Progenitor cell of endocrine pancreas (in vitro differentiated cells): ENCODE measurements at regions not wholly inside any gene's neighbourhood (a gene's known extent, or its start where the extent isn't known, plus 50 kb on each side); places are given as distances from the start of the nearest gene placed in this dataset.

Experiments
- DNase-seq: peaks from one replicate; pipeline ENCODE4 v3.0.0; 2021; ENCODE audit warnings: low spot score; ENCODE audit not compliant: unreplicated experiment
- H3K27ac Mint-ChIP-seq: 2 replicates; pipeline ENCODE4 v1.8.0; 2021; ENCODE audit warnings: mild to moderate bottlenecking, moderate library complexity, mixed read lengths
- H3K27me3 Mint-ChIP-seq: 2 replicates; pipeline ENCODE4 v1.8.0; 2021; ENCODE audit warnings: mixed read lengths
- H3K36me3 Mint-ChIP-seq: 2 replicates; pipeline ENCODE4 v1.8.0; 2022; ENCODE audit warnings: mixed read lengths; ENCODE audit not compliant: insufficient read depth
- H3K4me1 Mint-ChIP-seq: 2 replicates; pipeline ENCODE4 v1.8.0; 2021; ENCODE audit warnings: low read depth, mixed read lengths
- H3K4me3 Mint-ChIP-seq: 2 replicates; pipeline ENCODE4 v1.8.0; 2021; ENCODE audit warnings: low read depth, mild to moderate bottlenecking, moderate library complexity, mixed read lengths
- H3K9me3 Mint-ChIP-seq: 2 replicates; pipeline ENCODE4 v1.8.0; 2021; ENCODE audit warnings: low read depth, mixed read lengths
- CTCF ChIP-seq: fragments of 200-600 bp; sonication (generic); IDR thresholded peaks from one replicate; pipeline ENCODE4 v1.5.0; 2021; ENCODE audit warnings: antibody characterized with exemption, mild to moderate bottlenecking; ENCODE audit not compliant: unreplicated experiment

- no peak for TF ChIP-seq CTCF
- no peak for DNase-seq
- Mint-ChIP-seq H3K27me3 (peaks cover 15% of the 10 kb centered on the region), H3K36me3 (no peaks in the 10 kb centered on the region), H3K4me1 (peaks cover 19% of the 10 kb centered on the region), H3K27ac (no peak overlapping the region), H3K4me3 (no peak overlapping the region), H3K9me3 (no peaks in the 10 kb centered on the region)
Observed at GRCh38 chr18:24827501-24827900, 367.1 kb downstream of the HRH4 start.

GRCh38 chr18:24831081-24831480, 370.6 kb downstream of the HRH4 start:
- H3K4me3 Mint-ChIP-seq: no peak overlapping the region
- H3K9me3 Mint-ChIP-seq: no peaks in the 10 kb centered on the region
- peaks cover 19% of the 10 kb centered on the region for H3K27me3 Mint-ChIP-seq
- no peak for TF ChIP-seq CTCF
- no peak for DNase-seq
- no peak overlapping the region for H3K27ac Mint-ChIP-seq
- H3K36me3 Mint-ChIP-seq: no peaks in the 10 kb centered on the region
- peaks cover 28% of the 10 kb centered on the region for H3K4me1 Mint-ChIP-seq

GRCh38 chr18:24831871-24832665, 371.6 kb downstream of the HRH4 start:
- Mint-ChIP-seq H3K27me3 (peaks cover 13% of the 10 kb centered on the region), H3K9me3 (no peaks in the 10 kb centered on the region), H3K4me1 (peaks cover 28% of the 10 kb centered on the region), H3K27ac (peak overlapping the region; percentile 23), H3K4me3 (no peak overlapping the region), H3K36me3 (no peaks in the 10 kb centered on the region)
- DNase-seq: peak; percentile 18
- no peak for TF ChIP-seq CTCF

GRCh38 chr18:24835751-24836150, 375.3 kb downstream of the HRH4 start:
- Mint-ChIP-seq H3K4me1 (peaks cover 27% of the 10 kb centered on the region), H3K4me3 (no peak overlapping the region), H3K27me3 (peaks cover 6% of the 10 kb centered on the region), H3K27ac (no peak overlapping the region), H3K9me3 (no peaks in the 10 kb centered on the region), H3K36me3 (no peaks in the 10 kb centered on the region)
- no peak for DNase-seq
- TF ChIP-seq CTCF: no peak

- H3K36me3 Mint-ChIP-seq: no peaks in the 10 kb centered on the region
- DNase-seq: no peak
- H3K27me3 Mint-ChIP-seq: peaks cover 6% of the 10 kb centered on the region
- H3K27ac Mint-ChIP-seq: no peak overlapping the region
- TF ChIP-seq CTCF: no peak
- H3K4me1 Mint-ChIP-seq: peaks cover 26% of the 10 kb centered on the region
- no peaks in the 10 kb centered on the region for H3K9me3 Mint-ChIP-seq
- H3K4me3 Mint-ChIP-seq: no peak overlapping the region
Observed at GRCh38 chr18:24837066-24837465, 376.6 kb downstream of the HRH4 start.
